Liver (tissue), 8 donors: ENCODE measurements at regions not wholly inside any gene's neighbourhood (a gene's known extent, or its start where the extent isn't known, plus 50 kb on each side); places are given as distances from the start of the nearest gene placed in this dataset.

Source experiments
- DNase-seq: peaks from one replicate; pipeline ENCODE4 v3.0.0-alpha.2; 2017; ENCODE audit warnings: low spot score
- H3K27ac ChIP-seq, 2 donors: one replicate each; pipeline ENCODE4 v1.7.0; 2013; ENCODE audit warnings: inconsistent platforms in 2 of 2, low read length in 2 of 2, control low read depth in 1 of 2, low read depth in 1 of 2, mild to moderate bottlenecking in 1 of 2
- H3K27me3 ChIP-seq, 4 donors: one replicate each; pipeline versions ENCODE4 v1.6.1 to v1.7.0; 2013; ENCODE audit warnings: low read length in 3 of 4, inconsistent platforms in 1 of 4, mild to moderate bottlenecking in 1 of 4, moderate library complexity in 1 of 4; ENCODE audit not compliant: control insufficient read depth in 4 of 4, insufficient read depth in 4 of 4
- H3K36me3 ChIP-seq, 4 donors: one replicate each; pipeline versions ENCODE4 v1.6.1 to v1.7.0; 2013; ENCODE audit warnings: low read length in 3 of 4, mild to moderate bottlenecking in 3 of 4, low read depth in 1 of 4, moderate library complexity in 1 of 4; ENCODE audit not compliant: control insufficient read depth in 4 of 4, insufficient read depth in 3 of 4
- H3K4me1 ChIP-seq, 4 donors: one replicate each; pipeline versions ENCODE4 v1.6.1 to v1.7.0; 2013; ENCODE audit warnings: low read length in 3 of 4, mild to moderate bottlenecking in 3 of 4, moderate library complexity in 1 of 4; ENCODE audit not compliant: control insufficient read depth in 4 of 4, insufficient read depth in 4 of 4
- H3K4me3 ChIP-seq, 3 donors: one replicate each; pipeline versions ENCODE4 v1.6.1 to v1.7.0; 2013; ENCODE audit warnings: low read length in 3 of 3, control low read depth in 1 of 3, low read depth in 1 of 3, mild to moderate bottlenecking in 1 of 3
- H3K9ac ChIP-seq, 2 donors: one replicate each; pipeline ENCODE4 v1.7.0; 2013; ENCODE audit warnings: low read length in 2 of 2, mild to moderate bottlenecking in 2 of 2, moderate library complexity in 2 of 2, control low read depth in 1 of 2, low read depth in 1 of 2
- H3K9me3 ChIP-seq, 4 donors: one replicate each; pipeline versions ENCODE4 v1.6.1 to v1.7.0; 2013; ENCODE audit warnings: low read length in 3 of 4; ENCODE audit not compliant: control insufficient read depth in 4 of 4
- ATF3 ChIP-seq: IDR thresholded peaks from 2 replicates; pipeline ENCODE4 v1.6.1; 2016; ENCODE audit warnings: antibody characterized with exemption
- CTCF ChIP-seq: fragments of 150-350 bp; IDR thresholded peaks from 2 replicates; pipeline ENCODE4 v1.5.1; 2017; ENCODE audit warnings: improper control_type of control experiment, low read depth, low read length; ENCODE audit not compliant: missing input control
- EGR1 ChIP-seq, 2 donors: IDR thresholded peaks; 2 replicates each; pipeline ENCODE4 v1.6.1; 2016 to 2018; ENCODE audit warnings: antibody characterized with exemption in 2 of 2, low read depth in 2 of 2
- FOXA1 ChIP-seq: IDR thresholded peaks from 2 replicates; pipeline ENCODE4 v1.6.1; 2016; ENCODE audit warnings: antibody characterized with exemption
- FOXA2 ChIP-seq: IDR thresholded peaks from 2 replicates; pipeline ENCODE4 v1.6.1; 2016; ENCODE audit warnings: antibody characterized with exemption
- GABPA ChIP-seq, 2 donors: IDR thresholded peaks in 1 of 2; conservative IDR thresholded peaks in 1 of 2; 2 replicates each; pipeline ENCODE4 v1.6.1; 2016; ENCODE audit warnings: antibody characterized with exemption in 2 of 2, mild to moderate bottlenecking in 1 of 2, moderate library complexity in 1 of 2
- HNF4A ChIP-seq, 2 donors: conservative IDR thresholded peaks; 2 replicates each; pipeline ENCODE4 v1.6.1; 2016; ENCODE audit warnings: antibody characterized with exemption in 2 of 2, mild to moderate bottlenecking in 2 of 2
- HNF4G ChIP-seq: IDR thresholded peaks from 2 replicates; pipeline ENCODE4 v1.6.1; 2016; ENCODE audit warnings: antibody characterized with exemption
- JUND ChIP-seq, 2 donors: IDR thresholded peaks; 2 replicates each; pipeline ENCODE4 v1.6.1; 2016; ENCODE audit warnings: antibody characterized with exemption in 2 of 2
- MAX ChIP-seq: IDR thresholded peaks from 2 replicates; pipeline ENCODE4 v1.6.1; 2016; ENCODE audit warnings: antibody characterized with exemption
- NR2F2 ChIP-seq: IDR thresholded peaks from 2 replicates; pipeline ENCODE4 v1.6.1; 2016; ENCODE audit warnings: antibody characterized with exemption
- RAD21 ChIP-seq, 2 donors: IDR thresholded peaks; 2 replicates each; pipeline ENCODE4 v1.6.1; 2016; ENCODE audit warnings: antibody characterized with exemption in 2 of 2, mild to moderate bottlenecking in 2 of 2
- REST ChIP-seq: IDR thresholded peaks from 2 replicates; pipeline ENCODE4 v1.6.1; 2016; ENCODE audit warnings: antibody characterized with exemption, mild to moderate bottlenecking
- RXRA ChIP-seq, 2 donors: IDR thresholded peaks; 2 replicates each; pipeline ENCODE4 v1.6.1; 2017 to 2018; ENCODE audit warnings: antibody characterized with exemption in 2 of 2, mild to moderate bottlenecking in 1 of 2
- SP1 ChIP-seq: IDR thresholded peaks from 2 replicates; pipeline ENCODE4 v1.6.1; 2018; ENCODE audit warnings: antibody characterized with exemption, mild to moderate bottlenecking
- TAF1 ChIP-seq: conservative IDR thresholded peaks from 2 replicates; pipeline ENCODE4 v1.6.1; 2016; ENCODE audit warnings: antibody characterized with exemption, mild to moderate bottlenecking
- YY1 ChIP-seq: IDR thresholded peaks from 2 replicates; pipeline ENCODE4 v1.6.1; 2016; ENCODE audit warnings: antibody characterized with exemption, mild to moderate bottlenecking
- ZBTB33 ChIP-seq: IDR thresholded peaks from 2 replicates; pipeline ENCODE4 v1.6.1; 2016; ENCODE audit warnings: antibody characterized with exemption
- WGBS: extraction: QIAGEN DNeasy Blood & Tissue Kit; methylation state at CpG from one replicate; pipeline ENCODE4 v1.1.7; 2013; 5-methylcytosine and 5-hydroxymethylcytosine counted together
- donor health status: healthy.
- donor health status: healthy.
- donor health status: healthy.
- donor health status: healthy.
- donor health status: healthy.

- H3K4me1 ChIP-seq: no peaks in the 10 kb centered on the region
- H3K4me3 ChIP-seq: no peak overlapping the region
- H3K9ac ChIP-seq: no peak overlapping the region
- no peaks in the 10 kb centered on the region for H3K27me3 ChIP-seq
- no peak overlapping the region for H3K27ac ChIP-seq
- no peaks in the 10 kb centered on the region for H3K36me3 ChIP-seq
- TF ChIP-seq REST (no peak), EGR1 (IDR thresholded peaks at IDR 0.05; ENCODE audit: low read depth in 2 of 2) (no peak), NR2F2 (no peak), JUND (IDR thresholded peaks at IDR 0.05) (no peak), RXRA (IDR thresholded peaks at IDR 0.05) (no peak), TAF1 (no peak), SP1 (no peak), GABPA (IDR thresholded peaks at IDR 0.05 in 1 of 2, conservative IDR thresholded peaks at IDR 0.05 in 1 of 2) (no peak)
- 76% methylated on average over 8 of the region's 8 CpGs for WGBS
- no peaks in the 10 kb centered on the region for H3K9me3 ChIP-seq
- DNase-seq: no peak
Observed at GRCh38 chr2:146576339-146577111, 1268.3 kb upstream of the ACVR2A start.

GRCh38 chr2:146572598-146572997 lies 1272.2 kb upstream of the ACVR2A start:
- Histone ChIP-seq H3K9ac (no peak overlapping the region), H3K4me1 (no peaks in the 10 kb centered on the region), H3K9me3 (no peaks in the 10 kb centered on the region), H3K36me3 (no peaks in the 10 kb centered on the region), H3K4me3 (no peak overlapping the region), H3K27ac (no peak overlapping the region), H3K27me3 (no peaks in the 10 kb centered on the region)
- TF ChIP-seq REST: no peak
- no peak for TF ChIP-seq SP1
- TF ChIP-seq RXRA (IDR thresholded peaks at IDR 0.05): no peak
- TF ChIP-seq GABPA (IDR thresholded peaks at IDR 0.05 in 1 of 2, conservative IDR thresholded peaks at IDR 0.05 in 1 of 2): no peak
- TF ChIP-seq CTCF: no peak
- TF ChIP-seq NR2F2: no peak
- TF ChIP-seq FOXA2: no peak
- no peak for TF ChIP-seq MAX
- no peak for TF ChIP-seq JUND (IDR thresholded peaks at IDR 0.05)
- TF ChIP-seq HNF4G: no peak
- no peak for TF ChIP-seq YY1
- no peak for TF ChIP-seq HNF4A (conservative IDR thresholded peaks at IDR 0.05)
- no peak for TF ChIP-seq TAF1
- no peak for TF ChIP-seq FOXA1
- no peak for TF ChIP-seq RAD21 (IDR thresholded peaks at IDR 0.05)
- TF ChIP-seq EGR1 (IDR thresholded peaks at IDR 0.05; ENCODE audit: low read depth in 2 of 2): no peak
- no peak for TF ChIP-seq ZBTB33
- no peak for TF ChIP-seq ATF3
- DNase-seq: no peak
- WGBS: 81% methylated on average over 1 of the region's 1 CpG
